Spleen (tissue), 7 donors: ENCODE measurements at regions not wholly inside any gene's neighbourhood (a gene's known extent, or its start where the extent isn't known, plus 50 kb on each side); places are given as distances from the start of the nearest gene placed in this dataset.

ENCODE experiments used
- CTCF ChIP-seq, 11 experiments: fragments of 200-600 bp in 7 of 11; fragments of 450-650 bp in 4 of 11; sonication (generic) in 4 of 11; IDR thresholded peaks in 8 of 11; conservative IDR thresholded peaks in 3 of 11; 1 replicate in 7 of 11; 2 replicates in 4 of 11; pipeline versions ENCODE4 v1.4.0 to v1.8.0; 2016 to 2021; ENCODE audit warnings: antibody characterized with exemption in 11 of 11, inconsistent platforms in 4 of 11, mild to moderate bottlenecking in 1 of 11
- POLR2A ChIP-seq, 3 donors: fragments of 450-650 bp; IDR thresholded peaks; one replicate each; pipeline ENCODE4 v1.5.1; 2017; ENCODE audit warnings: antibody characterized with exemption in 3 of 3, mild to moderate bottlenecking in 1 of 3
- donor health status: DM: no; HTN: no; CAD: no; lungs with moderate emphysema.
- donor health status: DM: no; HTN: no; CAD: no.
- donor health status: DM: no; HTN: no; CAD: no.

DNA sequence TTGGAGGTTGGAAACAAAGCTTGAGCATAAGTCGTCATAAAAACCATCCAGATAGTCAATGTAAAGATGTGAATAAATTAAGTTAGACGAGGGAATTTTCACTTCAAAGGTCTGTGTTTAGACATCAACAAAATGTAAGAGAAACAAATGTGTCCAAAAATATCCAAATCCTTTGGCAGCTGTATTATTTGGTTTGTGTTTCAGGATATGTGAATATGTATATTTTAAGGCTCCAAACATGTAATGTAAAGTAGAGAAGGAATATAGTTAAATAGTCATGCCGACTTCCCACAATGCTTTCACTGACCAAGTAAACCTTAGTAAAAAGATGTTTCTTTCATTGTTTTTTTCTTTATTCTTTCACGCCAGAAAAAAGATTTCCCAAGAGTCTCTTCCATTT lies 604.9 kb upstream of the NRP1 start:
- TF ChIP-seq POLR2A (IDR thresholded peaks at IDR 0.05) (no peak), CTCF (IDR thresholded peaks at IDR 0.05 in 8 of 11, conservative IDR thresholded peaks at IDR 0.05 in 3 of 11) (no peak)
